Upper lobe of left lung (tissue), 6 donors: ENCODE measurements at regions not wholly inside any gene's neighbourhood (a gene's known extent, or its start where the extent isn't known, plus 50 kb on each side); places are given as distances from the start of the nearest gene placed in this dataset.

Experiments
- ATAC-seq, 2 donors: fragments of 200-7000 bp; cut with Tn5 transposase; one replicate each; pipeline ENCODE4 v1.9.1; 2022; ENCODE audit warnings: mild to moderate bottlenecking in 2 of 2, moderate library complexity in 2 of 2; ENCODE audit not compliant: low FRiP score in 2 of 2
- DNase-seq, 2 donors: peaks; one replicate each; pipeline ENCODE4 v3.0.0-alpha.2; 2019 to 2020
- H3K27ac ChIP-seq, 4 donors: fragments of 200-600 bp; sonication (generic); one replicate each; pipeline ENCODE4 v1.5.1; 2016 to 2019
- H3K27me3 ChIP-seq, 4 donors: fragments of 200-600 bp; sonication (generic); one replicate each; pipeline ENCODE4 v1.5.1; 2017 to 2019
- H3K36me3 ChIP-seq, 4 donors: fragments of 200-600 bp; sonication (generic); one replicate each; pipeline ENCODE4 v1.5.1; 2016 to 2019
- H3K4me1 ChIP-seq, 4 donors: fragments of 200-600 bp; sonication (generic); one replicate each; pipeline ENCODE4 v1.5.1; 2018 to 2019
- H3K4me3 ChIP-seq, 4 donors: fragments of 200-600 bp; sonication (generic); one replicate each; pipeline ENCODE4 v1.5.1; 2017 to 2019; ENCODE audit warnings: mild to moderate bottlenecking in 2 of 4, moderate library complexity in 1 of 4
- H3K9me3 ChIP-seq, 4 donors: fragments of 200-600 bp; sonication (generic); one replicate each; pipeline ENCODE4 v1.5.1; 2018 to 2019
- EP300 ChIP-seq, 4 donors: sonication (generic); formaldehyde crosslinking; IDR thresholded peaks; one replicate each; pipeline ENCODE4 v1.5.1; 2017; ENCODE audit warnings: antibody characterized with exemption in 4 of 4, control low read depth in 2 of 4
- POLR2A ChIP-seq, 4 donors: fragments of 450-650 bp; IDR thresholded peaks; one replicate each; pipeline ENCODE4 v1.5.1; 2016 to 2017; ENCODE audit warnings: antibody characterized with exemption in 4 of 4, mild to moderate bottlenecking in 2 of 4
- POLR2AphosphoS5 ChIP-seq, 2 donors: sonication (generic); formaldehyde crosslinking; IDR thresholded peaks; one replicate each; pipeline ENCODE4 v1.5.1; 2017; ENCODE audit warnings: antibody characterized with exemption in 2 of 2
- WGBS, 2 donors: methylation state at CpG; one replicate each; pipeline ENCODE4 v1.1.5; 2017 to 2018; 5-methylcytosine and 5-hydroxymethylcytosine counted together
- TF ChIP-seq, protein P1 (sequence below), 6 experiments: fragments of 450-650 bp in 4 of 6; fragments of 200-600 bp in 2 of 6; sonication (generic) in 2 of 6; IDR thresholded peaks; one replicate each; pipeline ENCODE4 v1.5.1; 2016 to 2019; ENCODE audit warnings: antibody characterized with exemption in 6 of 6
- donor health status: DM: no; HTN: no; CAD: no; lungs with moderate emphysema.
- donor health status: DM: no; HTN: yes; CAD: no; lungs with severe emphysema.

DNA sequence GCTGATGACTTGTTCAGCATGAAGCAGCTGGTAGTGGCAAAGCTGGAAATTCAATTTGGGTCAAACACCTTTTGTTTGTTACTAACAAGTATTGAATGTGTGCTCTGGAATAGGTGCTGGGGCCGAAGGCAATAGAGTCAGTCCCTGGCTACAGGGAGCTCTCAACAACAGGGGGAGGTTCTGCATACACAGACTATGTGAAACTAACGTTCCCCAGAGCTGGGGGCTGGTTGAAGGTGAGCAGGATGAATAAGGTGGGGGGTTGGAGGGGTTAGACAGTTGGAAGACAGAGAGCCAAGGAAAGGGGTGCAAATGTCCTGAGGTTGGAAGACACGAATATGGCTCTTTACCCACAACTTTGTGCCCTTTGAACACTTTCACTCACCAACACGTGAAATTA, 84.1 kb upstream of the PLPP4 start:
- H3K27ac ChIP-seq: no peak overlapping the region
- H3K4me1 ChIP-seq: no peaks in the 10 kb centered on the region
- DNase-seq: no peak
- no peak overlapping the region for H3K4me3 ChIP-seq
- no peak for ATAC-seq
- WGBS, 2 donors: 61 to 69% methylated on average over 4 of the region's 4 CpGs
- no peaks in the 10 kb centered on the region for H3K9me3 ChIP-seq
- TF ChIP-seq POLR2AphosphoS5 (IDR thresholded peaks at IDR 0.05) (no peak), POLR2A (IDR thresholded peaks at IDR 0.05) (no peak), EP300 (IDR thresholded peaks at IDR 0.05) (no peak)
- TF ChIP-seq, protein P1, sequence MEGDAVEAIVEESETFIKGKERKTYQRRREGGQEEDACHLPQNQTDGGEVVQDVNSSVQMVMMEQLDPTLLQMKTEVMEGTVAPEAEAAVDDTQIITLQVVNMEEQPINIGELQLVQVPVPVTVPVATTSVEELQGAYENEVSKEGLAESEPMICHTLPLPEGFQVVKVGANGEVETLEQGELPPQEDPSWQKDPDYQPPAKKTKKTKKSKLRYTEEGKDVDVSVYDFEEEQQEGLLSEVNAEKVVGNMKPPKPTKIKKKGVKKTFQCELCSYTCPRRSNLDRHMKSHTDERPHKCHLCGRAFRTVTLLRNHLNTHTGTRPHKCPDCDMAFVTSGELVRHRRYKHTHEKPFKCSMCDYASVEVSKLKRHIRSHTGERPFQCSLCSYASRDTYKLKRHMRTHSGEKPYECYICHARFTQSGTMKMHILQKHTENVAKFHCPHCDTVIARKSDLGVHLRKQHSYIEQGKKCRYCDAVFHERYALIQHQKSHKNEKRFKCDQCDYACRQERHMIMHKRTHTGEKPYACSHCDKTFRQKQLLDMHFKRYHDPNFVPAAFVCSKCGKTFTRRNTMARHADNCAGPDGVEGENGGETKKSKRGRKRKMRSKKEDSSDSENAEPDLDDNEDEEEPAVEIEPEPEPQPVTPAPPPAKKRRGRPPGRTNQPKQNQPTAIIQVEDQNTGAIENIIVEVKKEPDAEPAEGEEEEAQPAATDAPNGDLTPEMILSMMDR (IDR thresholded peaks at IDR 0.05): no peak
- no peaks in the 10 kb centered on the region for H3K27me3 ChIP-seq
- no peaks in the 10 kb centered on the region for H3K36me3 ChIP-seq

DNA sequence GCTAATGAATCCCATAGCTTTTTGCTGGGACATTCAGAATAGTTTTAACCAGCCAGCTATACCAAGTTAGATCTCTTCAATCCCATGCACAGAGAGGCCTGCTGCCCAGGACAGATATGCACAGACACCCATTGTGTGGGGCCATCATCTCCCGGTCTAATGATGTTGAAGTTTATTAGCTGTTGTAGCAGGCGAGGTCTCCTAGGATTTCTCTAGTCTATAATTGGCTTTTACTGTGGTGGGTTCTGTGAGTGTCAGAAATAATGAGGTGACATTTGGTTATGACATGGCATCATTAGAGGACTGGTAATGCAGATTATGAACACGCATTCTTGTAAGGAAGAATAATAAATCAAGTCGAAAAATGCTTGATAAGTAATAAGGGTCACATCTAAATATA, 81.4 kb upstream of the PLPP4 start:
- 69 to 76% methylated on average over 4 of the region's 4 CpGs for WGBS, 2 donors
- DNase-seq (no peak), ATAC-seq (no peak)
- Histone ChIP-seq H3K27me3 (no peaks in the 10 kb centered on the region), H3K4me3 (no peak overlapping the region), H3K4me1 (no peaks in the 10 kb centered on the region), H3K36me3 (no peaks in the 10 kb centered on the region), H3K9me3 (no peaks in the 10 kb centered on the region), H3K27ac (no peak overlapping the region)
- TF ChIP-seq EP300 (IDR thresholded peaks at IDR 0.05): no peak

DNA sequence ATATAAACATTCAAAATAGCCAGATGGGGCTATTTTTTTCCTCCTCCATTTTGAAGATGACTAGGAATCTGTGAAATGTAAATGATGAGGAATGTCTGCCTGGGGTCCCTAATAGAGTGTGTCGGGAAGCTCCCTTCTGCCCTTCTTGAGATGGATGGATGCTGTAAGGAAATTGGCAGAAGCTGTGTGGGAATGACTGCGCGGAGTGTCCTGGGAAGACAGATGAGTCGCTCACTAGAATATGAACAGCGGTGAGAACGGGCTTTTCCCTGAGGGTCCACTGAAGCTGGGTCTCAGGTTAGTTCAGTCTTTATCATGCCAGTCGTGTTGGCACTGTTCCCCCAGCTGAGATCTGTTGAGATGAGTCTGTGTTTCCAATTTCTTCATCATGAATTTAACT, 75.1 kb upstream of the PLPP4 start:
- Histone ChIP-seq H3K27me3 (no peaks in the 10 kb centered on the region), H3K4me1 (no peaks in the 10 kb centered on the region), H3K27ac (no peak overlapping the region), H3K4me3 (no peak overlapping the region), H3K9me3 (no peaks in the 10 kb centered on the region), H3K36me3 (no peaks in the 10 kb centered on the region)
- no peak for DNase-seq
- WGBS, 2 donors: 74 to 79% methylated on average over 7 of the region's 7 CpGs
- TF ChIP-seq, protein P1 (IDR thresholded peaks at IDR 0.05): no peak
- TF ChIP-seq EP300 (IDR thresholded peaks at IDR 0.05) (no peak), POLR2AphosphoS5 (IDR thresholded peaks at IDR 0.05) (no peak), POLR2A (IDR thresholded peaks at IDR 0.05) (no peak)
- no peak for ATAC-seq

DNA sequence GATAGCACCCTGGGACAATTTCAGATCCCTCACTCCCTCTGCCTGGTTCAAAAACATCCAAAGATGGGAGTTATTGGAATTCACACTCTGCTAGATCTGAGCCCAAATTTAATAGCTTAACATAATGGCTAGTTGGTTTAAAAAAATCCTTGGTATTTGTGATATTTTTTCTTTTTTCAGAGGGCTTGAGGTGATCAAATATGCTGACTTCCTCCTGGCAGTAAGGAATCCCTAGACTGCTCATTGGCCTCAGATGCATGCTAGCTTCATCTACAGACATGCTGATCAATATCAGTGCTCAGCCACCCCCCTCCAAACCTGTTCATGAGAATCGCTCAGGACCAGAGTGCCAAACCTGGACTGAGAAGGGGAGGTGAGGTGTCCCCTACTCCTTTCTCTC, 74.7 kb upstream of the PLPP4 start:
- Histone ChIP-seq H3K4me3 (no peak overlapping the region), H3K27ac (no peak overlapping the region), H3K27me3 (no peaks in the 10 kb centered on the region), H3K36me3 (no peaks in the 10 kb centered on the region), H3K4me1 (no peaks in the 10 kb centered on the region), H3K9me3 (no peaks in the 10 kb centered on the region)
- 92 to 96% methylated on average over 1 of the region's 1 CpG for WGBS, 2 donors
- DNase-seq (no peak), ATAC-seq (no peak)
- no peak for TF ChIP-seq EP300 (IDR thresholded peaks at IDR 0.05)

DNA sequence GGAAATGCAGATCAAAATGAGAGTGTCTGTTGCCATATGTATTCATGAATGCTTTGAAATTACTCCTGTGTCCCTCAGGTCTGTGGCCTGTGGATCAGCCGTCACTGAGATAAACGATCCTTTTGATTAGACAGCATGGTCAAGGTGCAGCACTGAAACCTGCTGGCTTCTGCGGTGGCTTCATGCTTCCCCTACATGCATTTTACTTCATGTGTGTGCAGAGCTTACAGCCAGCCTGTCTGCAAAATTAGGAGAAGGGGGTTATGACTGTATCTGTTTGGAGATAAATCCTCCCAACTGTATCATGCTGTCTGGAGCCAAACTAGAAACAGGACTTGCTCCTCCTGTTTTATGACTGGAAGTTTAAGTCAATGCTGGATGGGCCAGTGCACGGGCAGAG, 71.0 kb upstream of the PLPP4 start:
- no peak for TF ChIP-seq POLR2AphosphoS5 (IDR thresholded peaks at IDR 0.05)
- TF ChIP-seq, protein P1 (IDR thresholded peaks at IDR 0.05): no peak
- no peak for TF ChIP-seq POLR2A (IDR thresholded peaks at IDR 0.05)
- TF ChIP-seq EP300 (IDR thresholded peaks at IDR 0.05): no peak
- H3K4me1 ChIP-seq: no peaks in the 10 kb centered on the region
- no peaks in the 10 kb centered on the region for H3K36me3 ChIP-seq
- no peak for ATAC-seq
- no peak for DNase-seq
- no peak overlapping the region for H3K4me3 ChIP-seq
- no peak overlapping the region for H3K27ac ChIP-seq
- WGBS, 2 donors: 61 to 68% methylated on average over 3 to 4 of the region's 4 CpGs
- no peaks in the 10 kb centered on the region for H3K27me3 ChIP-seq
- H3K9me3 ChIP-seq: no peaks in the 10 kb centered on the region

DNA sequence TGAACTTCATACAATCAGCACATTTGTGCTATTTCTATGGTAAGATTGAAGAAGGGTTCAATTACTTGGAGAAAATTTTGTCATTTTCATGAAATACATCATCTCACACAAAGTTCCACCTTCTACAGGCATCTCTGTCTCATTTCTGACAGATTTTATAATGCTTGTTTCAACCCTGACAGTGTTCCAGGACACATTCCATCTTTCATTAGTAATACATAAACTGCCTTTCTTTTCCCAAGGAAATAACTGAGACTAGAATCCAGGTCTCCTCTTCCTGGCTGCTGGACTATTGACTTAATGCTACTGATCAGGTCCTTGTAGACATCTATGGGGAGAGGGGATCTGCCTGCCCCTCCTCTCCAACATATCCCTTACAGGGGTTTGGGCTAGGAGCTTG, 70.1 kb upstream of the PLPP4 start:
- Histone ChIP-seq H3K27ac (no peak overlapping the region), H3K36me3 (no peaks in the 10 kb centered on the region), H3K4me1 (no peaks in the 10 kb centered on the region), H3K4me3 (no peak overlapping the region), H3K9me3 (no peaks in the 10 kb centered on the region), H3K27me3 (no peaks in the 10 kb centered on the region)
- ATAC-seq (no peak), DNase-seq (no peak)
- TF ChIP-seq EP300 (IDR thresholded peaks at IDR 0.05) (no peak), POLR2AphosphoS5 (IDR thresholded peaks at IDR 0.05) (no peak)
- TF ChIP-seq, protein P1 (IDR thresholded peaks at IDR 0.05): no peak
